ENCODE measurements at regions not wholly inside any gene's neighbourhood (a gene's known extent, or its start where the extent isn't known, plus 50 kb on each side); places are given as distances from the start of the nearest gene placed in this dataset.
"Not testable (repeated sequence)": the region's sequence is repeated elsewhere in the genome, so short reads cannot be mapped to it uniquely, and the experiment has no call there.

DNA sequence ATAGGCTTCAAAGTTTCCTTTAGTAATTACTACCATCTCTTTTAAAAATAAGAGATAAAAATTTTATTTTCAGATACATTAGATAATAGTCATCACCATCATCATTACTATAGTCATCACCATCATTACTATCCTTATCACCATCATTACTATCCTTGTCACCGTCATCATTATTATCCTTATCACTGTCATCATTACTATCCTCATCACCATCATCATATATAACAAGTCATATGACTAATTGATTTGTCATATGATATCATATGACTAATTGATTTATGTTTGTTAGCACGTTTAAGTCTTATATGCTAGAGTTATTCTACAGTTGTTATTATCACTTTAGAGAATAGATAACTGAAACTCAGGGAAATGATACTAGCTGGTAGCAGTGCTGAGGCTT, 382.1 kb upstream of the CDH18 start:
- DNase-seq (ENCODE audit: low read depth in 2 of 2) = no peak

GRCh38 chr5:20369518-20369885, 381.5 kb upstream of the CDH18 start:
- no peak for DNase-seq (ENCODE audit: low read depth in 2 of 2)

GRCh38 chr5:20368571-20369517, 380.8 kb upstream of the CDH18 start:
- no peak for DNase-seq (ENCODE audit: low read depth in 2 of 2)

DNA sequence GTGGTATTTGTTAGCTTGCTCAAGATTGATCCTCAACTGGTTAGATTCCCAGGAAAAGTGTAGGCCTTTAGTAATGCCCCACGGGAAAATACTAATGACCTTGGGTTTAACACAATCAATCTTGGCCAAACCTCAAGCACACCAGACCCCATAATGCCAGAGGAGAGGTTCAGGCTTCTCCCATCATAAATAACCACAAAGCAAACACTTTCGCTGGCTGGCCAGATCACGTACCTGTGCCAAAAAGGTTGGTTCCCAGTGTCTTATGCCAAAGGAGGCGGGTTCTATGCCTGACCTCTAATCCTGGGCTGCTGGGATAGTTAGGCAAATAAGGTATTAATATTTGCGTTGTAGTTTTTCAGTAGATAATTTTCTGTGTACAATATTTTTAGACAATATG, 379.2 kb upstream of the CDH18 start:
- DNase-seq (ENCODE audit: low read depth in 2 of 2) = no peak

- no peak for DNase-seq (ENCODE audit: low read depth in 2 of 2)
Measured at GRCh38 chr5:20360263-20360662, 372.3 kb upstream of the CDH18 start.

GRCh38 chr5:20359377-20359776, 371.4 kb upstream of the CDH18 start:
- DNase-seq (ENCODE audit: low read depth in 2 of 2) = no peak

DNA sequence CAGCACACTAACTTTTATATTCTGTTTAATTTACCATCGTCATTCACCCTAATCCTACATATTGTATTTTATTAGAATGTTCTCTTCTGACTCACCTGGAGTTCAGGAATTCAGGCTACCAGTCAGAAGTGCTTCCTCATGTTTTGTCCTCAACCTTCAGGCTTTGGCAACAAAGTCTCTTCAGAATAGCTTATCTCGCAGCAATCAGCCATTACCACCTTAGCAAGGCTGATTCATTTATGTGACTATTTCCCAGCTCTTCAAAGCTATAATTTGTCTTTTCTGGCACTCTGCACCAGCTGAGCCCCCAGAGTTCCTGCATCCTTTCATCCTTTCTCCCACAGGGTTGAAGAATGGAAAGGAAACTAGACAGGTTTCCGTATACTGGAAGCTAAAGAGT, 365.5 kb upstream of the CDH18 start:
- no peak for DNase-seq (ENCODE audit: low read depth in 2 of 2)

- DNase-seq (ENCODE audit: low read depth in 2 of 2) = no peak
Measured at GRCh38 chr5:20351849-20352248, 363.8 kb upstream of the CDH18 start.

GRCh38 chr5:20348321-20348720, 360.3 kb upstream of the CDH18 start:
- no peak for DNase-seq (ENCODE audit: low read depth in 2 of 2)

GRCh38 chr5:20347334-20347733, 359.3 kb upstream of the CDH18 start:
- DNase-seq (ENCODE audit: low read depth in 2 of 2) = no peak

GRCh38 chr5:20340126-20340525, 352.1 kb upstream of the CDH18 start:
- no peak for DNase-seq (ENCODE audit: low read depth in 2 of 2)

GRCh38 chr5:20335978-20336377, 348.0 kb upstream of the CDH18 start:
- no peak for DNase-seq (ENCODE audit: low read depth in 2 of 2)

DNA sequence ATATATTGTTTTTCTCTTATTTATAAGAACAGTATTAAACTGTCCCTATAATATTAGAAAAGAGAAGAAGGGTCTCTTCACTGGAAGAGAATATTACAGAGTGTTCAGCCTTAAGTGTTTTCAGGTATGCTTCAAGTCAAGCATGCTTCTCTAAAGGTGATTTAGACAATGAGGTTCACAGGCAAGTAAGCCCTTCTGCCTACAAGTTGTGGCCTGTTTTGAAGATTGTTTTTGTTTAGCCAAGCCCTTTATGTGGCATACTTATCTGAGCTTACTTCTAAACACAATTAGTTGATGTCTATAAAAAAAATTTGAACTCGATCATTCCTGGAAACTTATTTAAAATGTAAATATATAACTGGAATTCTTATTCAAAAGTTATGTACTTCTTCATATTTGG, 343.8 kb upstream of the CDH18 start:
- no peak for DNase-seq (ENCODE audit: low read depth in 2 of 2)

DNA sequence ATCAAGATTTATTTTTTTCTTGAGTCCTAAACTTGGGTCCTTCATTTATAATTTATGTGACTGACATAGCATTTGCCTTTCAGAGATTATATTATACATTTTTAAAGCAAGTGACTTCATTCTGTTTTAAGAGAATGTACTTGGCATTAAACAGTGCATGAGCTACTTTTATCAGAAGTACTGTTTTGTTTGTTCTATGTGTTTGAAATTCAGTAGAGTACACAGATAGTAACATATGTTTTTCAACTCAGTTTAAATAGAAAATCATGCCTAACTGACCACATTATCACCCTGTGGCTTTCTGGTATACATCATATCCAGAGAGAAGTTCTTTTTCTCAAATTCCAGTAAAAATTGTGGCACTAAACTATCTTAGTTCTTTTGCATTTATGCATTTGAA, 335.3 kb upstream of the CDH18 start:
- no peak for DNase-seq (ENCODE audit: low read depth in 2 of 2)

DNA sequence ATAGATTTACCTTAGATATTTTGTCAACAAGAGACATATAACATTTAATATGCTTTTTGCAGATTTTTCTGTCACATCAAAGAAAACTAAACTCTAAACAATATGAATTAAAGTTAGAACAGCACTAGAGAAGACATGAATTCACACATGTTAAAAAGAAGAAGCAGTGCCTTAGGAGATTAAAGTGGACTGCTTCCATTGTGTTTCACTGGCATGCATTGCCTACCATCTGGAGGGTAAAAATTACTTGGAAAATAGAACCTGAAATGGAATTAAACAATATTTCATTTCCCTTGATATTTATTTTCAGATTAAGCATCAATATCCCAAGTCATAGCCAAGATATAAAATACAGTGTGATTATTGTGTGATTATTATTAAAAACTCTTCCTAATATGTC, 319.4 kb upstream of the CDH18 start:
- no peak for DNase-seq (ENCODE audit: low read depth in 2 of 2)

GRCh38 chr5:20305463-20305862, 317.5 kb upstream of the CDH18 start:
- DNase-seq (ENCODE audit: low read depth in 2 of 2) = no peak

DNA sequence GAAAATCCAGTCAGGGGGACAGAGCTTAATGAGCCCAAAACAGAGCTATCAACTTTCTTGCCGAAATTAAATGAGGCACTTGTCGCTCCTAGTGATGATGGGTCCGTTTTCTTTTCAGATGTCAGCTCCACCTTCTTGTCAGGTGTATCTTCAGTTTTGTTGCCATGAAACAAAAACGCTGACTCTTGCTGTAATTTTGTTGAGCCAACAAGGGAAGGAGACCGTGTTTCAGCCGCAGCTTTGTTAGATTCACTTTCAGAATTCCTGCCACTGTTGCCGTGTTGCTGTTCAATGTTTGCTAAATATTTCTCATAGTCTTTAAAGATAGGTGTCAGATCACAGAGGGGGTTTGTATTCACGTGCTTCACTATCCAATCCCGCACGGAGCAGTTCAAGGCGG, 316.6 kb upstream of the CDH18 start:
- not testable (repeated sequence) for DNase-seq (ENCODE audit: low read depth in 2 of 2)

DNA sequence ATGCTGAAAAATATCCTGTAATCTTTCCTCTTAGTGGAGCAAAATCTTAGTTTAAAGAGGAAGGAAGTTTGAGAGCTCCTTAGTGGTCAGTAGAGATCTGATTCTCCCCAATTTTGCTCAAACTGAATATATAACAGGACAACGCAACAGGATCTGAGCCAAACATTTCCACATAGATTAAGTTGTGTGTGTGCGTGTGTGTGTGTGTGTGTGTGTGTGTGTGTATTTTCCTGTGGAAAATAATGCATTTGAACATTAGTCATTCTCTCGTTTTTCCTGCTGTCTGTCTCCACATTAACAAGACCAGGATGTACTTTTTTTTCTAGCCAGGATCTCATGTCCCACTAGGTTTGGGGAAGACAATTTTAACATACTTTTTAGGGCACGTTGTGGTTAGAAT, 312.1 kb upstream of the CDH18 start:
- peak in 1 of 2 donors; percentile 14 for DNase-seq (ENCODE audit: low read depth in 2 of 2)

GRCh38 chr5:20294696-20295095, 306.7 kb upstream of the CDH18 start:
- DNase-seq (ENCODE audit: low read depth in 2 of 2) = no peak

GRCh38 chr5:20291766-20292165, 303.8 kb upstream of the CDH18 start:
- DNase-seq (ENCODE audit: low read depth in 2 of 2) = no peak

GRCh38 chr5:20287640-20288039, 299.6 kb upstream of the CDH18 start:
- DNase-seq (ENCODE audit: low read depth in 2 of 2) = no peak

- no peak for DNase-seq (ENCODE audit: low read depth in 2 of 2)
Measured at GRCh38 chr5:20286512-20286911, 298.5 kb upstream of the CDH18 start.

- no peak for DNase-seq (ENCODE audit: low read depth in 2 of 2)
Measured at GRCh38 chr5:20276959-20277263, 288.9 kb upstream of the CDH18 start.
